Embryonic facial prominence (tissue), 1 donor: ENCODE measurements at regions not wholly inside any gene's neighbourhood (a gene's known extent, or its start where the extent isn't known, plus 50 kb on each side); places are given as distances from the start of the nearest gene placed in this dataset.

Source experiments
- DNase-seq: peaks from one replicate; pipeline ENCODE4 v3.0.0-alpha.2; 2016; ENCODE audit errors: extremely low spot score

GRCh38 chr13:40247845-40248244 lies 418.6 kb downstream of the FOXO1 start:
- no peak for DNase-seq

GRCh38 chr13:40251343-40252032 lies 415.0 kb downstream of the FOXO1 start:
- no peak for DNase-seq

- DNase-seq, result no peak
Measured at GRCh38 chr13:40252241-40252640, 414.2 kb downstream of the FOXO1 start.

GRCh38 chr13:40252676-40253075 lies 413.8 kb downstream of the FOXO1 start:
- DNase-seq, result no peak

- DNase-seq, result no peak
Measured at GRCh38 chr13:40254394-40254793, 412.0 kb downstream of the FOXO1 start.

GRCh38 chr13:40255551-40255950 lies 410.9 kb downstream of the FOXO1 start:
- no peak for DNase-seq

GRCh38 chr13:40259899-40260298 lies 406.5 kb downstream of the FOXO1 start:
- no peak for DNase-seq

GRCh38 chr13:40261336-40261735 lies 405.1 kb downstream of the FOXO1 start:
- no peak for DNase-seq

GRCh38 chr13:40261947-40262346 lies 404.5 kb downstream of the FOXO1 start:
- no peak for DNase-seq

GRCh38 chr13:40269086-40269485 lies 397.4 kb downstream of the FOXO1 start:
- DNase-seq, result no peak

GRCh38 chr13:40270726-40271125 lies 395.7 kb downstream of the FOXO1 start:
- DNase-seq, result no peak

- no peak for DNase-seq
Measured at GRCh38 chr13:40271271-40271885, 395.1 kb downstream of the FOXO1 start.

GRCh38 chr13:40271931-40272775 lies 394.3 kb downstream of the FOXO1 start:
- DNase-seq, result no peak

GRCh38 chr13:40272776-40273139 lies 393.7 kb downstream of the FOXO1 start:
- DNase-seq, result no peak

- DNase-seq, result no peak
Measured at GRCh38 chr13:40273253-40274025, 393.0 kb downstream of the FOXO1 start.

GRCh38 chr13:40274103-40274502 lies 392.3 kb downstream of the FOXO1 start:
- no peak for DNase-seq

- DNase-seq, result no peak
Measured at GRCh38 chr13:40275155-40275554, 391.3 kb downstream of the FOXO1 start.

- DNase-seq, result no peak
Measured at GRCh38 chr13:40275636-40276035, 390.8 kb downstream of the FOXO1 start.

- DNase-seq, result no peak
Measured at GRCh38 chr13:40283666-40284065, 382.8 kb downstream of the FOXO1 start.

GRCh38 chr13:40285634-40286033 lies 380.8 kb downstream of the FOXO1 start:
- DNase-seq, result no peak

- no peak for DNase-seq
Measured at GRCh38 chr13:40287428-40287827, 379.0 kb downstream of the FOXO1 start.

- DNase-seq, result no peak
Measured at GRCh38 chr13:40288259-40288658, 378.2 kb downstream of the FOXO1 start.
